Sigmoid colon (tissue), 6 donors: ENCODE measurements at regions not wholly inside any gene's neighbourhood (a gene's known extent, or its start where the extent isn't known, plus 50 kb on each side); places are given as distances from the start of the nearest gene placed in this dataset.

Experiments used
- DNase-seq: peaks from one replicate; pipeline ENCODE4 v3.0.0-alpha.2; 2019
- H3K27ac ChIP-seq, 4 donors: fragments of 200-600 bp; sonication (generic); one replicate each; pipeline ENCODE4 v1.5.1; 2016 to 2019; ENCODE audit warnings: mild to moderate bottlenecking in 1 of 4
- H3K27me3 ChIP-seq, 3 donors: fragments of 200-600 bp; sonication (generic); one replicate each; pipeline ENCODE4 v1.5.1; 2019; ENCODE audit warnings: mild to moderate bottlenecking in 1 of 3
- H3K36me3 ChIP-seq, 4 donors: fragments of 200-600 bp; sonication (generic); one replicate each; pipeline ENCODE4 v1.5.1; 2016 to 2019
- H3K4me1 ChIP-seq, 4 donors: fragments of 200-600 bp; sonication (generic); one replicate each; pipeline ENCODE4 v1.5.1; 2017 to 2019
- H3K4me3 ChIP-seq, 4 donors: fragments of 200-600 bp; sonication (generic); one replicate each; pipeline ENCODE4 v1.5.1; 2017 to 2019; ENCODE audit warnings: mild to moderate bottlenecking in 2 of 4, moderate library complexity in 1 of 4
- H3K9me3 ChIP-seq, 4 donors: fragments of 200-600 bp in 3 of 4; sonication (generic) in 3 of 4; one replicate each; pipeline versions ENCODE4 v1.5.1 to v1.6.1; 2013 to 2019
- CTCF ChIP-seq, 4 experiments: fragments of 450-650 bp in 3 of 4; fragments of 200-600 bp in 1 of 4; IDR thresholded peaks; one replicate each; pipeline ENCODE4 v1.5.1; 2016 to 2019; ENCODE audit warnings: antibody characterized with exemption in 4 of 4, mild to moderate bottlenecking in 3 of 4, moderate library complexity in 2 of 4
- EP300 ChIP-seq, 4 donors: sonication (generic); formaldehyde crosslinking; IDR thresholded peaks; one replicate each; pipeline ENCODE4 v1.6.1; 2017; ENCODE audit warnings: antibody characterized with exemption in 4 of 4
- POLR2A ChIP-seq, 2 donors: fragments of 450-650 bp; IDR thresholded peaks; one replicate each; pipeline ENCODE4 v1.6.1; 2016; ENCODE audit warnings: antibody characterized with exemption in 2 of 2, mild to moderate bottlenecking in 2 of 2, moderate library complexity in 2 of 2
- POLR2AphosphoS5 ChIP-seq, 4 donors: sonication (generic); formaldehyde crosslinking; IDR thresholded peaks; one replicate each; pipeline ENCODE4 v1.6.1; 2017; ENCODE audit warnings: antibody characterized with exemption in 4 of 4
- WGBS, 2 donors: extraction: QIAGEN DNeasy Blood & Tissue Kit; methylation state at CpG; one replicate each; pipeline ENCODE4 v1.1.7; 2013; 5-methylcytosine and 5-hydroxymethylcytosine counted together
- intact Hi-C: fragments of 100-400 bp; cut with DNase I; formaldehyde crosslinking; loops from one replicate; pipeline ENCODE4 v1.15.1; 2023
- donor health status: healthy with polysubstance abuse.
- donor health status: healthy.

DNA sequence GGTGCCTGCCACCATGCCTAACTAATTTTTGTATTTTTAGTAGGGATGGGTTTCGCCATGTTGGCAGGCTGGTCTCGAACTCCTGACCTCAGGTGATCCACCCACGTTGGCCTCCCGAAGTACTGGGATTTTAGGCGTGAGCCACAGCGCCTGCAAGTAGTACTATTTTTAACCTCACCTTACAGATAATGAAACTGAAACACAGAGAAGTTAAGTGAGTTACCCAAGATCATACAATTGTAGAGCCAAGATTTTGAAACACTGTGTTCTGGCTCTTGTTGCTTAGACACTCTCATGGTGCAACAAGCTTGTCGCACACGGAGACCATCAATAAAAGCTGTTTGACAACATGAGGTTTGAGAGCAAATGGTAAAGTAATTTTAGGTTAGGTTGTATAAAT, 159.1 kb upstream of the LMNTD1 start:
- Histone ChIP-seq H3K4me3 (no peak overlapping the region), H3K27ac (no peak overlapping the region), H3K9me3 (no peaks in the 10 kb centered on the region), H3K36me3 (no peaks in the 10 kb centered on the region), H3K27me3 (no peaks in the 10 kb centered on the region), H3K4me1 (no peaks in the 10 kb centered on the region)
- DNase-seq, result no peak
- WGBS, 2 donors, result 85 to 91% methylated on average over 8 of the region's 8 CpGs
- intact Hi-C loops, result no loop called here
- no peak for TF ChIP-seq POLR2AphosphoS5 (IDR thresholded peaks at IDR 0.05)
- TF ChIP-seq POLR2A (IDR thresholded peaks at IDR 0.05), result no peak
- TF ChIP-seq CTCF (IDR thresholded peaks at IDR 0.05), result no peak
- no peak for TF ChIP-seq EP300 (IDR thresholded peaks at IDR 0.05)

DNA sequence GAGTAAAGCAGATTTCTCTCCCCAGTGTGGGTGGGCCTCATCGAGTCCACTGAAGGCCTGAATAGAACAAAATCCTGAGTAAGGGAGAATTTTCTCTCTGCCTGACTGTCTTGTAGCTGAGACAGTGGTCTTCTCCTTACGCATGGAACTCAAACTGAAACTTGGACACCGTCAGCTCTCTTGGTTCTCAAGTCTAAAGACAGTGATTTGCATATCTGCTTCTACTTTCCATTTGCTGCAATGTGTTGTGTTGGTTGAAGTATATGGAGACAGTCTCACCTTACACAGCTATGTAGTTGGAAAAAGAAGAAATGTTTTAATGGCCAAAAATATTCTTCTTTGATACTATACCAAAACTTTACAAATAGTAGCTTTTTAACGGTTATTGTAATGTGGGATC, 160.2 kb upstream of the LMNTD1 start:
- Histone ChIP-seq H3K27ac (no peak overlapping the region), H3K4me3 (no peak overlapping the region), H3K4me1 (no peaks in the 10 kb centered on the region), H3K9me3 (no peaks in the 10 kb centered on the region), H3K36me3 (no peaks in the 10 kb centered on the region), H3K27me3 (no peaks in the 10 kb centered on the region)
- TF ChIP-seq EP300 (IDR thresholded peaks at IDR 0.05), result no peak
- no peak for TF ChIP-seq POLR2A (IDR thresholded peaks at IDR 0.05)
- TF ChIP-seq CTCF (IDR thresholded peaks at IDR 0.05), result no peak
- TF ChIP-seq POLR2AphosphoS5 (IDR thresholded peaks at IDR 0.05), result no peak
- no peak for DNase-seq
- intact Hi-C loops, result no loop called here
- 79 to 87% methylated on average over 4 of the region's 4 CpGs for WGBS, 2 donors

DNA sequence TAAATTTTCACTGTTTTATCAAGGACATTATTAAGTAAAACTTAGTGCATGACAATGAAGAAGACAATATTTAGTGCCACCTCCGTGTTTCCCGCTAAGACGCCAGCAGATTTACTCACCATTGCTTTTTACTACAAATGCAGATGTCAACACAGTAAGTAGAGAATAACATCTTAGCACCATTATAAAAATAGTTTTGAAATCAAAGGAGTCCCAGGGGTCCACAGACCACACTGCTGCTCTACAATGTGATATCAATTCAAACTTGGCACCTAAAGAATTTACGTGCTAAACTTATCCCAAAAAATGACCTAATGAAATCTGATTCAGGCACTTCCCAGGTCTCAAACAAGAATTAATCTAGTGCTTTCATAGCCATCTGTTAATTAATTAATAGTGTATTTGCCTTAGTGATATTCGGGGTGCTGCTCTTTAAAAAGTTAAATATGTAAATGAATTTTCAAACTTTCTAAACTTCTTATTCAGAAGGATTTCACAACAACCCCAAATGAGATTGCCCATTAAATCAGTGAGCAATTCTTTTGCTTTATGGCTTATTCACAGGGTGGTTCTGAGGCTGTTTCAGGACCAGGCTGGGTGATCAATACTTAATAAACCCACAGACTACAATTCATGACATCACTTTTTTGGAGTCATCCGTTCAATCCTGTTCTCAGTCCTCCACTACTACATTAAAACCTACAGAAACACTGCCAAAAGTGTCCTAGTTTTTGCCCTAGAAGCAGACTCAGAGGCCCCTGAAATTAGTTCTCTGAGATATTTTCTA, 161.3 kb upstream of the LMNTD1 start:
- Histone ChIP-seq H3K27ac (no peak overlapping the region), H3K27me3 (no peaks in the 10 kb centered on the region), H3K4me1 (no peaks in the 10 kb centered on the region), H3K9me3 (no peaks in the 10 kb centered on the region), H3K4me3 (no peak overlapping the region), H3K36me3 (no peaks in the 10 kb centered on the region)
- WGBS, 2 donors, result 87 to 92% methylated on average over 6 of the region's 6 CpGs
- DNase-seq, result no peak
- TF ChIP-seq POLR2A (IDR thresholded peaks at IDR 0.05) (no peak), POLR2AphosphoS5 (IDR thresholded peaks at IDR 0.05) (no peak), EP300 (IDR thresholded peaks at IDR 0.05) (no peak), CTCF (IDR thresholded peaks at IDR 0.05) (no peak)
- intact Hi-C loops, result no loop called here

- H3K36me3 ChIP-seq, result no peaks in the 10 kb centered on the region
- H3K27ac ChIP-seq, result no peak overlapping the region
- no peaks in the 10 kb centered on the region for H3K9me3 ChIP-seq
- H3K27me3 ChIP-seq, result no peaks in the 10 kb centered on the region
- TF ChIP-seq POLR2AphosphoS5 (IDR thresholded peaks at IDR 0.05), result no peak
- no peak for TF ChIP-seq EP300 (IDR thresholded peaks at IDR 0.05)
- no peaks in the 10 kb centered on the region for H3K4me1 ChIP-seq
- intact Hi-C loops, result no loop called here
- no peak overlapping the region for H3K4me3 ChIP-seq
- no peak for DNase-seq
- 77 to 85% methylated on average over 3 of the region's 3 CpGs for WGBS, 2 donors
These were observed 162.0 kb upstream of the LMNTD1 start for GRCh38 chr12:25715102-25715501.

GRCh38 chr12:25716842-25717241, 163.8 kb upstream of the LMNTD1 start:
- no peaks in the 10 kb centered on the region for H3K36me3 ChIP-seq
- no peaks in the 10 kb centered on the region for H3K27me3 ChIP-seq
- intact Hi-C loops, result no loop called here

More at GRCh38 chr12:25716842-25717241, 163.8 kb upstream of the LMNTD1 start:
- Histone ChIP-seq H3K4me1 (no peaks in the 10 kb centered on the region), H3K9me3 (no peaks in the 10 kb centered on the region), H3K4me3 (no peak overlapping the region), H3K27ac (no peak overlapping the region)
- DNase-seq, result no peak
- TF ChIP-seq CTCF (IDR thresholded peaks at IDR 0.05), result no peak
- TF ChIP-seq POLR2AphosphoS5 (IDR thresholded peaks at IDR 0.05), result no peak
- no peak for TF ChIP-seq POLR2A (IDR thresholded peaks at IDR 0.05)
- TF ChIP-seq EP300 (IDR thresholded peaks at IDR 0.05), result no peak
